ENCODE measurements at regions not wholly inside any gene's neighbourhood (a gene's known extent, or its start where the extent isn't known, plus 50 kb on each side); places are given as distances from the start of the nearest gene placed in this dataset.

DNA sequence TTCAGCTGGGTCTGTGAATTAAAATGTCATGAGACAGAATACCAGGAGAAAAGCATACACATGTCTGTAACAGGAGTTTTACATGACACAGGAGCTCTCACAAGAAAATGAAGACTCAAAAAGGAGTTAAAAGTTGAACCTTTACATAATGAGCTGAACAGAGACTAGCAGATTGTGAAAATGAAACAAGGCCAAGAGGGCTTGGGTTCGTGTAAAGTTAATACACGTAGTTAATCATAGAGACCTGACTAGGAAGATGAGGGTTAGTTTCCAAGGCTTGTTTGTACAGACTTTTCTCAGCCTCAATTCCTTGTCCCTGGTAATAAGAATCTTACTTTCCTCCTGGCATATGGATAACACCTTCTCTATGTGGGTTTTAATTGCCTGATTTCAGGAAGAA is 1294.0 kb downstream of the MAT2B start:
- Mint-ChIP-seq H3K27me3 (ENCODE audit: low read depth in 3 of 3) (no peaks in the 10 kb centered on the region), H3K4me3 (no peak overlapping the region), H3K9me3 (peaks cover 8 to 31% (median 17%) of the 10 kb centered on the region in 7 donors), H3K4me1 (no peaks in the 10 kb centered on the region), H3K27ac (no peak overlapping the region), H3K36me3 (no peaks in the 10 kb centered on the region)
- Histone ChIP-seq H3K79me2 (ENCODE audit: insufficient read depth, low read length) (no peaks in the 10 kb centered on the region), H2AFZ (ENCODE audit: insufficient read depth, low read depth, low read length, poor library complexity, severe bottlenecking) (no peak overlapping the region), H3K4me2 (replicated peaks; ENCODE audit: extremely low read depth, low read length, poor library complexity, severe bottlenecking) (no peak overlapping the region), H3K9ac (ENCODE audit: insufficient read depth, low read length, poor library complexity, severe bottlenecking) (no peak overlapping the region), H3K4me1 (ENCODE audit: control insufficient read depth in 1 of 2, insufficient read depth in 2 of 2, low read length in 2 of 2) (no peaks in the 10 kb centered on the region), H3K9me3 (replicated peaks in 1 of 2; ENCODE audit: control insufficient read depth in 1 of 2, insufficient read depth in 1 of 2, low read length in 2 of 2) (peaks cover 17 to 23% of the 10 kb centered on the region in 2 donors), H3K4me3 (replicated peaks in 1 of 3; ENCODE audit: low read depth in 2 of 3, low read length in 3 of 3) (no peak overlapping the region), H3K36me3 (replicated peaks in 1 of 2; ENCODE audit: control insufficient read depth in 1 of 2, insufficient read depth in 2 of 2, low read length in 2 of 2) (no peaks in the 10 kb centered on the region), H4K20me1 (ENCODE audit: insufficient read depth, low read length) (no peaks in the 10 kb centered on the region), H3K27me3 (ENCODE audit: control insufficient read depth in 2 of 2, insufficient read depth in 2 of 2, low read length in 2 of 2) (no peaks in the 10 kb centered on the region), H3K27ac (ENCODE audit: low read depth in 1 of 2, low read length in 2 of 2) (no peak overlapping the region)
- WGBS (ENCODE audit: insufficient coverage) = 60% methylated on average over 1 of the region's 2 CpGs
- intact Hi-C loops (cut with micrococcal nuclease) = no loop called here
- TF ChIP-seq, protein P1, sequence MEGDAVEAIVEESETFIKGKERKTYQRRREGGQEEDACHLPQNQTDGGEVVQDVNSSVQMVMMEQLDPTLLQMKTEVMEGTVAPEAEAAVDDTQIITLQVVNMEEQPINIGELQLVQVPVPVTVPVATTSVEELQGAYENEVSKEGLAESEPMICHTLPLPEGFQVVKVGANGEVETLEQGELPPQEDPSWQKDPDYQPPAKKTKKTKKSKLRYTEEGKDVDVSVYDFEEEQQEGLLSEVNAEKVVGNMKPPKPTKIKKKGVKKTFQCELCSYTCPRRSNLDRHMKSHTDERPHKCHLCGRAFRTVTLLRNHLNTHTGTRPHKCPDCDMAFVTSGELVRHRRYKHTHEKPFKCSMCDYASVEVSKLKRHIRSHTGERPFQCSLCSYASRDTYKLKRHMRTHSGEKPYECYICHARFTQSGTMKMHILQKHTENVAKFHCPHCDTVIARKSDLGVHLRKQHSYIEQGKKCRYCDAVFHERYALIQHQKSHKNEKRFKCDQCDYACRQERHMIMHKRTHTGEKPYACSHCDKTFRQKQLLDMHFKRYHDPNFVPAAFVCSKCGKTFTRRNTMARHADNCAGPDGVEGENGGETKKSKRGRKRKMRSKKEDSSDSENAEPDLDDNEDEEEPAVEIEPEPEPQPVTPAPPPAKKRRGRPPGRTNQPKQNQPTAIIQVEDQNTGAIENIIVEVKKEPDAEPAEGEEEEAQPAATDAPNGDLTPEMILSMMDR (IDR thresholded peaks at IDR 0.05) = no peak
- DNase-seq = no peak

DNA sequence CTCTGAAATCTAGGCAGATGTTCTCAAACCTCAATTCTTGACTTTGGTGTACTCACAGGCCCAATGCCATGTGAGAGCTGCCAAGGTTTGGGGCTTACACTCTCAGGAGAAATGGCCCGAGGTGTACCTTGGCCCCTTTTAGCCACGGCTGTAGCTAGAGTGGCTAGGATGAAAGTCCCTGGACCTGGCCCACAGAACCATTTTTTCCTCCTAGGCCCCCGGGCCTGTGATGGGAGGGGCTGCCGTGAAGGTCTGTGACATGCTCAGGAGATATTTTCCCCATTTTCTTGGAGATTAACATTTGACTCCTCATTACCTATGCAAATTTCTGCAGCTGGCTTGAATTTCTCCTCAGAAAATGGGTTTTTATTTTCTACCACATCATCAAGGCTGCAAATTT is 1296.5 kb downstream of the MAT2B start:
- Mint-ChIP-seq H3K36me3 (no peaks in the 10 kb centered on the region), H3K27me3 (ENCODE audit: low read depth in 3 of 3) (peaks cover 0 to 1% (median 0%) of the 10 kb centered on the region in 3 donors), H3K9me3 (peaks cover 8 to 31% (median 19%) of the 10 kb centered on the region in 7 donors), H3K4me3 (no peak overlapping the region), H3K4me1 (no peaks in the 10 kb centered on the region), H3K27ac (no peak overlapping the region)
- TF ChIP-seq, protein P1 (IDR thresholded peaks at IDR 0.05) = no peak
- DNase-seq = no peak
- Histone ChIP-seq H3K27me3 (ENCODE audit: control insufficient read depth in 2 of 2, insufficient read depth in 2 of 2, low read length in 2 of 2) (no peaks in the 10 kb centered on the region), H3K4me3 (replicated peaks in 1 of 3; ENCODE audit: low read depth in 2 of 3, low read length in 3 of 3) (no peak overlapping the region), H3K9ac (ENCODE audit: insufficient read depth, low read length, poor library complexity, severe bottlenecking) (no peak overlapping the region), H3K4me1 (ENCODE audit: control insufficient read depth in 1 of 2, insufficient read depth in 2 of 2, low read length in 2 of 2) (no peaks in the 10 kb centered on the region), H3K36me3 (replicated peaks in 1 of 2; ENCODE audit: control insufficient read depth in 1 of 2, insufficient read depth in 2 of 2, low read length in 2 of 2) (no peaks in the 10 kb centered on the region), H2AFZ (ENCODE audit: insufficient read depth, low read depth, low read length, poor library complexity, severe bottlenecking) (no peak overlapping the region), H3K27ac (ENCODE audit: low read depth in 1 of 2, low read length in 2 of 2) (no peak overlapping the region), H3K4me2 (replicated peaks; ENCODE audit: extremely low read depth, low read length, poor library complexity, severe bottlenecking) (no peak overlapping the region), H3K79me2 (ENCODE audit: insufficient read depth, low read length) (no peaks in the 10 kb centered on the region), H3K9me3 (replicated peaks in 1 of 2; ENCODE audit: control insufficient read depth in 1 of 2, insufficient read depth in 1 of 2, low read length in 2 of 2) (peaks cover 17 to 23% of the 10 kb centered on the region in 2 donors), H4K20me1 (ENCODE audit: insufficient read depth, low read length) (no peaks in the 10 kb centered on the region)
- WGBS (ENCODE audit: insufficient coverage) = no CpG with 5 or more reads among the region's 4 CpGs
- intact Hi-C loops (cut with micrococcal nuclease) = no loop called here

Data from CD14-positive monocyte (primary cell).